GM12878 (cell line): ENCODE measurements at regions not wholly inside any gene's neighbourhood (a gene's known extent, or its start where the extent isn't known, plus 50 kb on each side); places are given as distances from the start of the nearest gene placed in this dataset.

Source experiments
- ATAC-seq: fragments of 200-7000 bp; cut with Tn5 transposase; 3 replicates; pipeline ENCODE4 v1.9.1; 2020; ENCODE audit warnings: mild to moderate bottlenecking, moderate library complexity
- BruUV-seq: library from RNA; stranded (reverse); fragments of 400-500 nt; replicated peaks from 2 replicates; lab custom pipeline; 2021; lab: Mats Ljungman, UMichigan
- CTCF ChIA-PET: fragments of 300-600 bp; sonication (Branson Sonifier 250); formaldehyde crosslinking; extraction: SDS; loops from one replicate; lab custom pipeline; 2021; ENCODE audit warnings: inconsistent platforms; lab: Yijun Ruan, JAX
- POLR2A ChIA-PET: fragments of 350-600 bp; formaldehyde crosslinking; extraction: SDS; loops from one replicate; lab custom pipeline; 2021; ENCODE audit warnings: inconsistent platforms; lab: Charles Lee
- RAD21 ChIA-PET: fragments of 300-600 bp; sonication (Branson Sonifier 250); formaldehyde crosslinking; loops from one replicate; lab custom pipeline; 2023; ENCODE audit warnings: antibody characterized with exemption; ENCODE audit not compliant: unreplicated experiment; lab: Charles Lee
- SMC1A ChIA-PET: fragments of 300-600 bp; sonication (Branson Sonifier 250); formaldehyde crosslinking; loops from one replicate; lab custom pipeline; 2023; ENCODE audit not compliant: unreplicated experiment, uncharacterized antibody; lab: Charles Lee
- DNase-seq: peaks from one replicate; pipeline ENCODE4 v3.0.0-alpha.2; 2011; ENCODE audit warnings: low read depth, low spot score
- FAIRE-seq: peaks from 3 replicates; lab custom pipeline; 2011; peaks lifted over from hg19 to GRCh38; lab: Jason Lieb, UNC
- H2AFZ ChIP-seq: 2 replicates; pipeline ENCODE4 v1.6.0; 2011; ENCODE audit warnings: low read depth, low read length, control low read depth; ENCODE audit not compliant: control insufficient read depth
- H3K27ac ChIP-seq: 2 replicates; pipeline ENCODE4 v1.5.1; 2011; ENCODE audit warnings: control low read depth; ENCODE audit not compliant: control insufficient read depth, insufficient read depth
- H3K27me3 ChIP-seq, 2 experiments: replicated peaks in 1 of 2; 2 replicates each; pipeline versions ENCODE4 v1.6.0 to v1.6.1; 2011; ENCODE audit warnings: low read length in 1 of 2; ENCODE audit not compliant: control insufficient read depth in 2 of 2, insufficient read depth in 2 of 2
- H3K36me3 ChIP-seq, 2 experiments: 2 replicates each; pipeline ENCODE4 v1.5.1; 2011; ENCODE audit warnings: low read length in 1 of 2; ENCODE audit not compliant: control insufficient read depth in 2 of 2, insufficient read depth in 2 of 2
- H3K4me1 ChIP-seq: 2 replicates; pipeline ENCODE4 v1.6.1; 2011; ENCODE audit warnings: mild to moderate bottlenecking, low read length, moderate library complexity, mixed read lengths; ENCODE audit not compliant: control insufficient read depth, insufficient read depth
- H3K4me2 ChIP-seq: 2 replicates; pipeline ENCODE4 v1.6.0; 2011; ENCODE audit warnings: control low read depth; ENCODE audit not compliant: control insufficient read depth, insufficient read depth
- H3K4me3 ChIP-seq: fragments of 200-600 bp; sonication (generic); 2 replicates; pipeline ENCODE4 v1.5.1; 2016
- H3K79me2 ChIP-seq: 2 replicates; pipeline ENCODE4 v1.6.0; 2011; ENCODE audit warnings: low read length; ENCODE audit not compliant: control insufficient read depth, insufficient read depth
- H3K9ac ChIP-seq: 2 replicates; pipeline ENCODE4 v1.8.0; 2011; ENCODE audit warnings: low read length, control low read depth, mixed read lengths; ENCODE audit not compliant: control insufficient read depth, insufficient read depth
- H3K9me3 ChIP-seq: replicated peaks from 3 replicates; pipeline ENCODE4 v1.5.1; 2011; ENCODE audit warnings: mild to moderate bottlenecking, low read length; ENCODE audit not compliant: control insufficient read depth, insufficient read depth
- H4K20me1 ChIP-seq: 2 replicates; pipeline ENCODE4 v1.6.0; 2011; ENCODE audit not compliant: control insufficient read depth, insufficient read depth
- BRCA1 ChIP-seq: IDR thresholded peaks from 2 replicates; pipeline ENCODE4 v1.6.1; 2011; ENCODE audit warnings: low read depth, low read length, improper control_type of control experiment
- CBFB ChIP-seq: IDR thresholded peaks from 2 replicates; pipeline ENCODE4 v1.6.1; 2016; ENCODE audit warnings: antibody characterized with exemption, low read depth
- CREM ChIP-seq: IDR thresholded peaks from 2 replicates; pipeline ENCODE4 v1.6.1; 2014; ENCODE audit warnings: antibody characterized with exemption, low read depth
- EED ChIP-seq: sonication (generic); IDR thresholded peaks from 2 replicates; pipeline ENCODE4 v1.6.1; 2016; ENCODE audit warnings: antibody characterized with exemption, low read depth
- RB1 ChIP-seq: fragments of 450-650 bp; formaldehyde crosslinking; IDR thresholded peaks from 2 replicates; pipeline ENCODE4 v1.6.1; 2017; ENCODE audit warnings: mild to moderate bottlenecking, borderline replicate concordance
- SPI1 ChIP-seq: IDR thresholded peaks from 2 replicates; pipeline ENCODE4 v1.6.1; 2011; ENCODE audit warnings: low read depth, mild to moderate bottlenecking, low read length, moderate library complexity, borderline replicate concordance; ENCODE audit not compliant: insufficient read depth
- TAF1 ChIP-seq: IDR thresholded peaks from 2 replicates; pipeline ENCODE4 v1.6.1; 2011; ENCODE audit warnings: mild to moderate bottlenecking, low read depth, low read length, borderline replicate concordance
- ZBTB4 ChIP-seq: fragments of 450-650 bp; formaldehyde crosslinking; IDR thresholded peaks from 2 replicates; pipeline ENCODE4 v1.4.0; 2022; ENCODE audit warnings: mild to moderate bottlenecking, moderate library complexity
- ZNF217 ChIP-seq: fragments of 450-650 bp; IDR thresholded peaks from 2 replicates; pipeline ENCODE4 v1.6.1; 2017; ENCODE audit warnings: antibody characterized with exemption, mild to moderate bottlenecking
- ZNF274 ChIP-seq: IDR thresholded peaks from one replicate; pipeline ENCODE4 v1.8.0; 2011; ENCODE audit not compliant: insufficient read length, insufficient read depth
- ZNF384 ChIP-seq: IDR thresholded peaks from 2 replicates; pipeline ENCODE4 v1.6.1; 2012; ENCODE audit warnings: low read depth, mild to moderate bottlenecking, low read length, improper control_type of control experiment, borderline replicate concordance
- ZNF592 ChIP-seq: fragments of 450-650 bp; IDR thresholded peaks from 2 replicates; pipeline ENCODE4 v1.6.1; 2017; ENCODE audit warnings: mild to moderate bottlenecking, moderate library complexity
- ZZZ3 ChIP-seq: IDR thresholded peaks from 2 replicates; pipeline ENCODE4 v1.6.1; 2011; ENCODE audit warnings: low read depth; ENCODE audit not compliant: control insufficient read depth, insufficient read length
- WGBS: methylation state at CpG from one replicate; pipeline ENCODE4 v1.1.6; 2016; ENCODE audit warnings: low lambda C conversion rate; ENCODE audit not compliant: insufficient replicate concordance, insufficient coverage; ENCODE audit errors: missing lambda C conversion rate; 5-methylcytosine and 5-hydroxymethylcytosine counted together
- in situ Hi-C: fragments of 300-500 bp; cut with MboI; formaldehyde crosslinking; loops from 9 replicates; pipeline ENCODE4 v1.14.3; 2018; ENCODE audit warnings: mixed read lengths
- intact Hi-C: fragments of 100-400 bp; cut with micrococcal nuclease; formaldehyde crosslinking; loops from one replicate; pipeline ENCODE4 v1.14.2; 2022; ENCODE audit not compliant: unreplicated experiment

- BruUV-seq = no TSS peak
- in situ Hi-C loops (no loop called here), intact Hi-C loops (no loop called here)
- DNase-seq = no peak
- Histone ChIP-seq H3K9ac (no peak overlapping the region), H3K9me3 (peaks cover 7% of the 10 kb centered on the region; the same call in 2 of the 3 replicates), H3K27me3 (no peaks in the 10 kb centered on the region), H3K27ac (no peak overlapping the region), H4K20me1 (no peaks in the 10 kb centered on the region), H3K4me2 (no peak overlapping the region), H3K4me1 (peaks cover 3% of the 10 kb centered on the region; the same call in 1 of the 2 replicates), H2AFZ (no peak overlapping the region), H3K4me3 (no peak overlapping the region), H3K36me3 (no peaks in the 10 kb centered on the region), H3K79me2 (no peaks in the 10 kb centered on the region)
- ChIA-PET RAD21 (no interaction called here), SMC1A (no interaction called here), CTCF (no interaction called here), POLR2A (no interaction called here)
- 34% methylated on average over 4 of the region's 4 CpGs for WGBS
- TF ChIP-seq SPI1 = no peak
- TF ChIP-seq ZNF384 = no peak
- TF ChIP-seq ZNF217 = no peak
- TF ChIP-seq EED = no peak
- TF ChIP-seq ZZZ3 = no peak
- TF ChIP-seq ZNF592 = no peak
- TF ChIP-seq ZNF274 = no peak
- no peak for TF ChIP-seq ZBTB4 (CRISPR knock-in tag)
- TF ChIP-seq BRCA1 = no peak
- no peak for TF ChIP-seq CREM
- no peak for TF ChIP-seq CBFB
- TF ChIP-seq TAF1 = no peak
- TF ChIP-seq RB1 = no peak
- no peak for FAIRE-seq
- no peak for ATAC-seq
Measured at GRCh38 chr12:4843907-4844306, 65.8 kb upstream of the KCNA1 start.
